HL-60 (cell line): ENCODE measurements at regions not wholly inside any gene's neighbourhood (a gene's known extent, or its start where the extent isn't known, plus 50 kb on each side); places are given as distances from the start of the nearest gene placed in this dataset. TPM values are rescaled to one million over a fixed set of nuclear protein-coding genes. Genes with fewer than 3 reads are reported as not detected.
"Not testable (repeated sequence)": the region's sequence is repeated elsewhere in the genome, so short reads cannot be mapped to it uniquely, and the experiment has no call there.

ENCODE experiments used
- DNase-seq, 2 experiments: peaks; one replicate each; pipeline ENCODE4 v3.0.0-alpha.2; 2010 to 2020; ENCODE audit warnings: low read depth in 1 of 2, low spot score in 1 of 2
- H3K27ac ChIP-seq: fragments of 250-450 bp; sonication (Bioruptor Pico); replicated peaks from 2 replicates; pipeline ENCODE4 v1.5.1; 2020; ENCODE audit warnings: mild to moderate bottlenecking, moderate library complexity
- H3K27me3 ChIP-seq: fragments of 250-450 bp; sonication (Bioruptor Pico); 2 replicates; pipeline ENCODE4 v1.5.1; 2021; ENCODE audit warnings: mild to moderate bottlenecking, moderate library complexity; ENCODE audit not compliant: insufficient read depth, poor library complexity, severe bottlenecking
- H3K4me3 ChIP-seq: replicated peaks from 2 replicates; pipeline ENCODE4 v1.5.1; 2011; ENCODE audit warnings: mild to moderate bottlenecking, control low read depth, low read length; ENCODE audit not compliant: insufficient read depth
- GABPA ChIP-seq: IDR thresholded peaks from 2 replicates; pipeline ENCODE4 v1.6.1; 2012; ENCODE audit warnings: low read depth
- POLR2AphosphoS5 ChIP-seq: IDR thresholded peaks from 2 replicates; pipeline ENCODE4 v1.6.1; 2012; ENCODE audit warnings: low read depth
- SPI1 ChIP-seq: IDR thresholded peaks from 2 replicates; pipeline ENCODE4 v1.6.1; 2012; ENCODE audit warnings: low read depth, mild to moderate bottlenecking, borderline replicate concordance
- microRNA-seq: library from miRNA; unstranded; fragments of <30 nt; microRNA quantifications from one replicate; pipeline ENCODE4, GENCODE V29; 2018
- TF ChIP-seq, protein P1 (sequence below): IDR thresholded peaks from 2 replicates; pipeline ENCODE4 v1.6.1; 2012; ENCODE audit warnings: low read depth; ENCODE audit not compliant: insufficient replicate concordance
- TF ChIP-seq, protein P2 (sequence below): IDR thresholded peaks from one replicate; pipeline ENCODE4 v1.5.1; 2011; ENCODE audit warnings: low read length, control low read depth, inconsistent platforms; ENCODE audit not compliant: insufficient read depth

DNA sequence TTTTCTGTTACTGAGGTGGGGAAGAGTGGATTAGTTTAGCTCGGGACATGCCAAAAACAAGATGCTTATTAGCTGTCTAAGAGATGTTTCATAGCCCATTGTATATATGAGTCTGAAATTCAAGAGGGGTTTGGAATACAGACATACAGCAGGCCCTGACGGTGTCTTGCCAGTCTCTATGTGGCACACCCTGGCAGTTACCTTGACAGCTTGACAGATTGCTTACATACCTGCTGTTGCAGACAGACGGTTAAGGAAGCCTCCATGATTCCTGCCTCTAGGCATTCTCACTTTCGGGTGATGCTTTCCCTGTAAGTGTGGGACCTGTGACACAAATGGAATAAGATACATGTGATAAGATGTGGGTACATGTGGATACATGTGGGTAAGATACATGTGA lies 95.0 kb downstream of the QRSL1 start:
- no peaks in the 10 kb centered on the region for H3K27me3 ChIP-seq
- no peak for DNase-seq
- H3K27ac ChIP-seq: no peak overlapping the region
- TF ChIP-seq POLR2AphosphoS5 (no peak), SPI1 (no peak), GABPA (no peak)
- TF ChIP-seq, protein P1, sequence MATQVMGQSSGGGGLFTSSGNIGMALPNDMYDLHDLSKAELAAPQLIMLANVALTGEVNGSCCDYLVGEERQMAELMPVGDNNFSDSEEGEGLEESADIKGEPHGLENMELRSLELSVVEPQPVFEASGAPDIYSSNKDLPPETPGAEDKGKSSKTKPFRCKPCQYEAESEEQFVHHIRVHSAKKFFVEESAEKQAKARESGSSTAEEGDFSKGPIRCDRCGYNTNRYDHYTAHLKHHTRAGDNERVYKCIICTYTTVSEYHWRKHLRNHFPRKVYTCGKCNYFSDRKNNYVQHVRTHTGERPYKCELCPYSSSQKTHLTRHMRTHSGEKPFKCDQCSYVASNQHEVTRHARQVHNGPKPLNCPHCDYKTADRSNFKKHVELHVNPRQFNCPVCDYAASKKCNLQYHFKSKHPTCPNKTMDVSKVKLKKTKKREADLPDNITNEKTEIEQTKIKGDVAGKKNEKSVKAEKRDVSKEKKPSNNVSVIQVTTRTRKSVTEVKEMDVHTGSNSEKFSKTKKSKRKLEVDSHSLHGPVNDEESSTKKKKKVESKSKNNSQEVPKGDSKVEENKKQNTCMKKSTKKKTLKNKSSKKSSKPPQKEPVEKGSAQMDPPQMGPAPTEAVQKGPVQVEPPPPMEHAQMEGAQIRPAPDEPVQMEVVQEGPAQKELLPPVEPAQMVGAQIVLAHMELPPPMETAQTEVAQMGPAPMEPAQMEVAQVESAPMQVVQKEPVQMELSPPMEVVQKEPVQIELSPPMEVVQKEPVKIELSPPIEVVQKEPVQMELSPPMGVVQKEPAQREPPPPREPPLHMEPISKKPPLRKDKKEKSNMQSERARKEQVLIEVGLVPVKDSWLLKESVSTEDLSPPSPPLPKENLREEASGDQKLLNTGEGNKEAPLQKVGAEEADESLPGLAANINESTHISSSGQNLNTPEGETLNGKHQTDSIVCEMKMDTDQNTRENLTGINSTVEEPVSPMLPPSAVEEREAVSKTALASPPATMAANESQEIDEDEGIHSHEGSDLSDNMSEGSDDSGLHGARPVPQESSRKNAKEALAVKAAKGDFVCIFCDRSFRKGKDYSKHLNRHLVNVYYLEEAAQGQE: no peak
- TF ChIP-seq, protein P2, sequence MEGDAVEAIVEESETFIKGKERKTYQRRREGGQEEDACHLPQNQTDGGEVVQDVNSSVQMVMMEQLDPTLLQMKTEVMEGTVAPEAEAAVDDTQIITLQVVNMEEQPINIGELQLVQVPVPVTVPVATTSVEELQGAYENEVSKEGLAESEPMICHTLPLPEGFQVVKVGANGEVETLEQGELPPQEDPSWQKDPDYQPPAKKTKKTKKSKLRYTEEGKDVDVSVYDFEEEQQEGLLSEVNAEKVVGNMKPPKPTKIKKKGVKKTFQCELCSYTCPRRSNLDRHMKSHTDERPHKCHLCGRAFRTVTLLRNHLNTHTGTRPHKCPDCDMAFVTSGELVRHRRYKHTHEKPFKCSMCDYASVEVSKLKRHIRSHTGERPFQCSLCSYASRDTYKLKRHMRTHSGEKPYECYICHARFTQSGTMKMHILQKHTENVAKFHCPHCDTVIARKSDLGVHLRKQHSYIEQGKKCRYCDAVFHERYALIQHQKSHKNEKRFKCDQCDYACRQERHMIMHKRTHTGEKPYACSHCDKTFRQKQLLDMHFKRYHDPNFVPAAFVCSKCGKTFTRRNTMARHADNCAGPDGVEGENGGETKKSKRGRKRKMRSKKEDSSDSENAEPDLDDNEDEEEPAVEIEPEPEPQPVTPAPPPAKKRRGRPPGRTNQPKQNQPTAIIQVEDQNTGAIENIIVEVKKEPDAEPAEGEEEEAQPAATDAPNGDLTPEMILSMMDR: no peak
- H3K4me3 ChIP-seq: no peak overlapping the region

DNA sequence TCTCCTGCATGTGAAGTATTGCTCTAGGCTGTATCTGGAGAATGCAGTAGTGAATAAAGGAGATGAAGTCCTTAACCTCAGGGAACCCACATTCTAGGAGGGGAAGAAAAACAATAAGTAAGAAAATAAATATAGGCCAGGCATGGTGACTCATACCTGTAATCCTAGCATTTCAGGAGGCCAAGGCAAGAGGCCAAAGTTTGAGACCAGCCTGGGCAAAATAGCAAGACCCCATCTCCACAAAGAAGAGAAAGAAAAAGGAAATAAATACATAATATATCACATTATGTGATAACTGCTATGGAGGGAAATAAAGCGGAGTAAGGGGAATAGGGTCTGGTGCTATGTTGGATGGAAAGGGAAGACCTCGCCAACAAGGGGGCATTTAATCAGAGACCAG lies 94.0 kb downstream of the QRSL1 start:
- H3K4me3 ChIP-seq, H3K27me3 ChIP-seq, H3K27ac ChIP-seq, DNase-seq: not testable (repeated sequence)

DNA sequence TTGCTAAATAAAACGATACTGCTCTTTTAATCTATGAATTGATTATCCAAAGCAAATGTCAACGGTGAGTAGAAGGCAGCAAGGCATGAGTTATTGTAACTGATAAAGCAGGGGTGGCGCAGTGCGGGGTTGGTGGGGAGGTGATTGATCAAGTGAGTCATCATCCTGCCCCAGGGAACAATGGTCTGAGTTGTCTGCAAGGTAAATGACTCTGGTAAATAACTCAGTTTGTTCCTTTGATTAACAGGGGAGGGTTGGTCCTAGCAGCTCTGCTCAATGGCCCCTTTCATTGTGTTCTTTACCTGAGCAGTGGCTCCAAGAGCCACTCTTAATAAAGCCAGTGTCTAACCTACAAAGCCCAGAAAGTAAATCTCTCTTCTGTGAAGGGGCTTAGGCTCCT lies 91.8 kb downstream of the QRSL1 start:
- DNase-seq, H3K27ac ChIP-seq, H3K4me3 ChIP-seq, H3K27me3 ChIP-seq: not testable (repeated sequence)

Small RNA genes lying in the stretch of these regions (microRNA-seq; reads per million reads assigned to microRNA genes)
- gene MIR587: not detected
